Upper lobe of right lung (tissue), 1 donor: ENCODE measurements at regions not wholly inside any gene's neighbourhood (a gene's known extent, or its start where the extent isn't known, plus 50 kb on each side); places are given as distances from the start of the nearest gene placed in this dataset.

Experiments used
- ATAC-seq: fragments of 200-7000 bp; cut with Tn5 transposase; one replicate; pipeline ENCODE4 v1.9.1; 2020; ENCODE audit warnings: mild to moderate bottlenecking, moderate library complexity
- DNase-seq: peaks from one replicate; pipeline ENCODE4 v3.0.0-alpha.2; 2020
- H3K27ac ChIP-seq: fragments of 200-600 bp; one replicate; pipeline ENCODE4 v1.8.0; 2022
- H3K27me3 ChIP-seq: fragments of 200-600 bp; one replicate; pipeline ENCODE4 v1.8.0; 2022; ENCODE audit warnings: mild to moderate bottlenecking
- H3K36me3 ChIP-seq: fragments of 200-600 bp; one replicate; pipeline ENCODE4 v1.8.0; 2022
- H3K4me1 ChIP-seq: fragments of 200-600 bp; one replicate; pipeline ENCODE4 v1.8.0; 2022
- H3K4me3 ChIP-seq: fragments of 200-600 bp; one replicate; pipeline ENCODE4 v1.8.0; 2022; ENCODE audit warnings: mild to moderate bottlenecking
- H3K9me3 ChIP-seq: fragments of 200-600 bp; one replicate; pipeline ENCODE4 v1.8.0; 2022
- intact Hi-C: fragments of 100-400 bp; cut with DNase I; formaldehyde crosslinking; loops from one replicate; pipeline ENCODE4 v1.11.0; 2022
- TF ChIP-seq, protein P1 (sequence below): fragments of 200-600 bp; IDR thresholded peaks from one replicate; pipeline ENCODE4 v1.8.0; 2022; ENCODE audit warnings: antibody characterized with exemption
- donor health status: DM: no; HTN: yes; CAD: no; lungs with severe emphysema.

GRCh38 chr2:35871672-35872071 is 483.9 kb upstream of the CRIM1 start:
- no peaks in the 10 kb centered on the region for H3K36me3 ChIP-seq
- H3K27ac ChIP-seq, result no peak overlapping the region
- no peak overlapping the region for H3K4me3 ChIP-seq
- no peaks in the 10 kb centered on the region for H3K4me1 ChIP-seq
- TF ChIP-seq, protein P1, sequence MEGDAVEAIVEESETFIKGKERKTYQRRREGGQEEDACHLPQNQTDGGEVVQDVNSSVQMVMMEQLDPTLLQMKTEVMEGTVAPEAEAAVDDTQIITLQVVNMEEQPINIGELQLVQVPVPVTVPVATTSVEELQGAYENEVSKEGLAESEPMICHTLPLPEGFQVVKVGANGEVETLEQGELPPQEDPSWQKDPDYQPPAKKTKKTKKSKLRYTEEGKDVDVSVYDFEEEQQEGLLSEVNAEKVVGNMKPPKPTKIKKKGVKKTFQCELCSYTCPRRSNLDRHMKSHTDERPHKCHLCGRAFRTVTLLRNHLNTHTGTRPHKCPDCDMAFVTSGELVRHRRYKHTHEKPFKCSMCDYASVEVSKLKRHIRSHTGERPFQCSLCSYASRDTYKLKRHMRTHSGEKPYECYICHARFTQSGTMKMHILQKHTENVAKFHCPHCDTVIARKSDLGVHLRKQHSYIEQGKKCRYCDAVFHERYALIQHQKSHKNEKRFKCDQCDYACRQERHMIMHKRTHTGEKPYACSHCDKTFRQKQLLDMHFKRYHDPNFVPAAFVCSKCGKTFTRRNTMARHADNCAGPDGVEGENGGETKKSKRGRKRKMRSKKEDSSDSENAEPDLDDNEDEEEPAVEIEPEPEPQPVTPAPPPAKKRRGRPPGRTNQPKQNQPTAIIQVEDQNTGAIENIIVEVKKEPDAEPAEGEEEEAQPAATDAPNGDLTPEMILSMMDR, result no peak
- intact Hi-C loops, result no loop called here
- no peaks in the 10 kb centered on the region for H3K27me3 ChIP-seq
- H3K9me3 ChIP-seq, result no peaks in the 10 kb centered on the region
- no peak for ATAC-seq
- DNase-seq, result no peak

GRCh38 chr2:35870713-35871112 is 484.9 kb upstream of the CRIM1 start:
- Histone ChIP-seq H3K4me1 (no peaks in the 10 kb centered on the region), H3K27ac (no peak overlapping the region), H3K27me3 (no peaks in the 10 kb centered on the region), H3K9me3 (no peaks in the 10 kb centered on the region), H3K36me3 (no peaks in the 10 kb centered on the region), H3K4me3 (no peak overlapping the region)
- intact Hi-C loops, result no loop called here
- DNase-seq (no peak), ATAC-seq (no peak)
- TF ChIP-seq, protein P1, result no peak

DNA sequence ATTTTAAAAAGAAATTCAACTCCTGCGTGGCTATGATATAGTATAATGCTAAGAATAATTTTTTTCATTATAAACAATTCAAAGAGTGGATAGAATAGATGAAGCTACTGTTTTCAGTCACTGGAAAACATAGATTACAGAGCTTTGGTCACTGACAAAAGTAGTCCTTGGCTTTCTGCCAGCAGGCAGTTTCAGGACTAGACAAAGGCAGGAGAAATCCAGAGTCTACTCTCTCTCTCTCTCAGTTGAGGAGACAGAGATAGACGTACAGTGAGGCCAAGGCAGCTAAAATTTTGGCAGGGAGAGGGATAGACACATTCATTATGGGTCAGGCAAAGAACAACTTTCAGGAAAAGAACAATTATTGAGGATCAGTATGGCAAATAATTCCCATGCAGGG is 491.4 kb upstream of the CRIM1 start:
- ATAC-seq (no peak), DNase-seq (no peak)
- Histone ChIP-seq H3K27ac (no peak overlapping the region), H3K9me3 (no peaks in the 10 kb centered on the region), H3K36me3 (no peaks in the 10 kb centered on the region), H3K4me3 (no peak overlapping the region), H3K4me1 (no peaks in the 10 kb centered on the region), H3K27me3 (no peaks in the 10 kb centered on the region)
- TF ChIP-seq, protein P1, result no peak
- intact Hi-C loops, result no loop called here

- ATAC-seq, result no peak
- Histone ChIP-seq H3K27me3 (no peaks in the 10 kb centered on the region), H3K9me3 (no peaks in the 10 kb centered on the region), H3K36me3 (no peaks in the 10 kb centered on the region), H3K4me3 (no peak overlapping the region), H3K27ac (no peak overlapping the region), H3K4me1 (no peaks in the 10 kb centered on the region)
- DNase-seq, result no peak
- intact Hi-C loops, result no loop called here
- TF ChIP-seq, protein P1, result no peak
Measured at GRCh38 chr2:35858216-35858615, 497.4 kb upstream of the CRIM1 start.

GRCh38 chr2:35857498-35857897 is 498.1 kb upstream of the CRIM1 start:
- no peaks in the 10 kb centered on the region for H3K4me1 ChIP-seq
- H3K27me3 ChIP-seq, result no peaks in the 10 kb centered on the region
- no peak overlapping the region for H3K4me3 ChIP-seq
- ATAC-seq (no peak), DNase-seq (no peak)
- TF ChIP-seq, protein P1, result no peak
- no peaks in the 10 kb centered on the region for H3K9me3 ChIP-seq
- no peak overlapping the region for H3K27ac ChIP-seq
- intact Hi-C loops, result no loop called here
- no peaks in the 10 kb centered on the region for H3K36me3 ChIP-seq

- Histone ChIP-seq H3K27me3 (no peaks in the 10 kb centered on the region), H3K27ac (no peak overlapping the region), H3K4me3 (no peak overlapping the region), H3K4me1 (no peaks in the 10 kb centered on the region), H3K36me3 (no peaks in the 10 kb centered on the region), H3K9me3 (no peaks in the 10 kb centered on the region)
- ATAC-seq (no peak), DNase-seq (no peak)
- intact Hi-C loops, result no loop called here
- TF ChIP-seq, protein P1, result no peak
Measured at GRCh38 chr2:35831385-35831784, 524.2 kb upstream of the CRIM1 start.
